ENCODE measurements at regions not wholly inside any gene's neighbourhood (a gene's known extent, or its start where the extent isn't known, plus 50 kb on each side); places are given as distances from the start of the nearest gene placed in this dataset.

DNA sequence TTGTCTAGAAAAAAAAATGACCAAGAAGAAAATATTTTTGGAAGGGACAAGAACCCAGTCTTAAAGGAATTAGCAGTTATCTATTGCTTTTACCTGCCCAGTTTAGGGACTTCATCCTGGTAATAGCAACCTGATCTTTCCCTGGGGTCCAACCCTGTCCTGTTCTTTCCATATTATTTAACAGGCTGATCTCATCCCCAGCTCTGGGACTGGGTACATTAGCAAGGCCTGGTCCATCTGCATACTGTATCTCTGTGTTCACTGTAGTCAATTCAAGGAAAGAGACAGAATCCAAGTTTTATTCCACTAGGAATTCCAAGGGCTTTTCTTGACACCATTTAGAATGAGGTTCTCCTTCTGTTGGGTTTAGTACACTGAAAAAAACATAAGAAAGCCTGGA is 191.7 kb upstream of the GADL1 start:
- no peak for DNase-seq (ENCODE audit: low read depth, low spot score)
- Histone ChIP-seq H3K9me3 (ENCODE audit: control insufficient read depth, insufficient read depth, low read length) (no peaks in the 10 kb centered on the region), H3K4me3 (ENCODE audit: low read depth, low read length) (no peak overlapping the region), H3K27me3 (ENCODE audit: control insufficient read depth, insufficient read depth, low read length) (no peaks in the 10 kb centered on the region), H3K27ac (ENCODE audit: low read depth, low read length) (no peak overlapping the region)
- POLR2A ChIA-PET: no interaction called here
- TF ChIP-seq CTCF (IDR thresholded peaks at IDR 0.05; ENCODE audit: low read depth, low read length): no peak
- CTCF ChIA-PET: no interaction called here

- no peaks in the 10 kb centered on the region for H3K9me3 ChIP-seq (ENCODE audit: control insufficient read depth, insufficient read depth, low read length)
- TF ChIP-seq CTCF (IDR thresholded peaks at IDR 0.05; ENCODE audit: low read depth, low read length): no peak
- DNase-seq (ENCODE audit: low read depth, low spot score): no peak
- no peak overlapping the region for H3K27ac ChIP-seq (ENCODE audit: low read depth, low read length)
- POLR2A ChIA-PET: no interaction called here
- CTCF ChIA-PET: no interaction called here
- no peaks in the 10 kb centered on the region for H3K27me3 ChIP-seq (ENCODE audit: control insufficient read depth, insufficient read depth, low read length)
- no peak overlapping the region for H3K4me3 ChIP-seq (ENCODE audit: low read depth, low read length)
Measured at GRCh38 chr3:31086698-31087097, 192.2 kb upstream of the GADL1 start.

- no peak for DNase-seq (ENCODE audit: low read depth, low spot score)
- no peak overlapping the region for H3K27ac ChIP-seq (ENCODE audit: low read depth, low read length)
- H3K9me3 ChIP-seq (ENCODE audit: control insufficient read depth, insufficient read depth, low read length): no peaks in the 10 kb centered on the region
- CTCF ChIA-PET: no interaction called here
- POLR2A ChIA-PET: no interaction called here
- TF ChIP-seq CTCF (IDR thresholded peaks at IDR 0.05; ENCODE audit: low read depth, low read length): 0 out of 2 replicates have a peak, but pooled peaks have one; percentile 5
- no peaks in the 10 kb centered on the region for H3K27me3 ChIP-seq (ENCODE audit: control insufficient read depth, insufficient read depth, low read length)
- H3K4me3 ChIP-seq (ENCODE audit: low read depth, low read length): no peak overlapping the region
Measured at GRCh38 chr3:31091748-31092147, 197.3 kb upstream of the GADL1 start.

DNA sequence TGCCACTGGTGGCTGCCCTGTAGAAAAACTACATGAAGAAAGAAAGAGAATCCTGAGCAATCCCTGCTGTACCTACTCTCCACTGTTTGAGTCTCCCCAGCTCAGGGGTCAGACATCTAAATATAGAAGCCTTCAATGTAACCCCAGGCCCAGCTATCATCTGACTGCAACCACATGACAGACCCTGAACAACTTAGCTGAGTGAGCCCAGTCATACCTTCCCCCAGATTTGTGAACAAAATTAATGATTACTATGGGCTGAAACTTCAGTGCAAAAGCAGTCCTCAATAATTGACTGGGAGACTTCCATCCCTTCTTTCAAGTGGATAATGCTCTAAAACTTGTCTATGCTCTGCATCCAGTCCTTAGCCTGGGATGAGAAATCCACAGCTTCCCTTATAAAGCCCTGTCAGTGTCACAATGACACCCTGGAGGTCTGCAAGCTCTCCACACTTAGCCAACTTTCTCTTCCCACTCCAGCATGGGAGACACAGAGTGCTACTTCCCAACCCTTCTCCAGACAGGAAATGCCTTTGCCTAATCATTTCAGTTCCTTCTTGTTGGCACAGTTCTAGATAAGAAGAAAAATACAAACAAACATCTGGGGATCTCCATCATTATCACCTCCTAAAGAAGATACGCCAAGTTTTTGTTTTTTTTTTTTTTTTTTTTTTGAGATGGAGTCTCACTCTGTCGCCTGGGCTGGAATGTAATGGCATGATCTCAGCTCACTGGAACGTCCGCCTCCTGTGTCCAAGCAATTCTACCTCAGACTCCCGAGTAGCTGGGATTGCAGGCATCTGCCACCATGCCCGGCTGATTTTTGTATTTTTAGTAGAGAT is 198.5 kb upstream of the GADL1 start:
- Histone ChIP-seq H3K27me3 (ENCODE audit: control insufficient read depth, insufficient read depth, low read length) (no peaks in the 10 kb centered on the region), H3K27ac (ENCODE audit: low read depth, low read length) (no peak overlapping the region), H3K9me3 (ENCODE audit: control insufficient read depth, insufficient read depth, low read length) (no peaks in the 10 kb centered on the region), H3K4me3 (ENCODE audit: low read depth, low read length) (no peak overlapping the region)
- ChIA-PET CTCF (no interaction called here), POLR2A (interaction anchor here (0.7 kb wide), 1 partner anchor 12 kb away, joined by 4 read pairs; no protein-coding TSS in a partner anchor)
- TF ChIP-seq CTCF (IDR thresholded peaks at IDR 0.05; ENCODE audit: low read depth, low read length): no peak
- DNase-seq (ENCODE audit: low read depth, low spot score): no peak

- no peak for TF ChIP-seq CTCF (IDR thresholded peaks at IDR 0.05; ENCODE audit: low read depth, low read length)
- H3K27me3 ChIP-seq (ENCODE audit: control insufficient read depth, insufficient read depth, low read length): no peaks in the 10 kb centered on the region
- no peaks in the 10 kb centered on the region for H3K9me3 ChIP-seq (ENCODE audit: control insufficient read depth, insufficient read depth, low read length)
- ChIA-PET CTCF (interaction anchor here (1.1 kb wide), 1 partner anchor 159 kb away, joined by 3 read pairs; no protein-coding TSS in a partner anchor), POLR2A (no interaction called here)
- DNase-seq (ENCODE audit: low read depth, low spot score): no peak
- H3K27ac ChIP-seq (ENCODE audit: low read depth, low read length): no peak overlapping the region
- no peak overlapping the region for H3K4me3 ChIP-seq (ENCODE audit: low read depth, low read length)
Measured at GRCh38 chr3:31093606-31094005, 199.1 kb upstream of the GADL1 start.

Measured in AG04450 (cell line).